ENCODE measurements at regions not wholly inside any gene's neighbourhood (a gene's known extent, or its start where the extent isn't known, plus 50 kb on each side); places are given as distances from the start of the nearest gene placed in this dataset.

DNA sequence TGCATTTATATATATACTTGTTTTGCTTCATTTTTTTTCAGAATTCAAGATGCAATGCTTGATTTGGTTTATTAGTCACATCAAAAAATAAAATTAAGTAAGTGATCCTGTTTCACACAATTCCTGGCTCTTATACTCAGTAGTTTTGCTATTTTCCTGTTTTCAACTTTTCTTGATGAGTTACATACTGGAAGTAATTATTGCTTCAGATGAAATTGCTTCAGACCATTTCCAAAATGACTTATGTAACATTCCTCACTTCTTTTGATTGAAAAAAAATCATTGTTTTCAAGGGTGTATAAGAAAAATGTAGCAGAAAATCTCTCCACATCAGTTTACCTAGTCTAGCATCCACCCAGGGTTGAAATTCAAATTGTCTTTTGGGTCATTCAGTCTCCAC is 65.0 kb downstream of the RGS2 start:
- DNase-seq = no peak
- TF ChIP-seq, protein P1, sequence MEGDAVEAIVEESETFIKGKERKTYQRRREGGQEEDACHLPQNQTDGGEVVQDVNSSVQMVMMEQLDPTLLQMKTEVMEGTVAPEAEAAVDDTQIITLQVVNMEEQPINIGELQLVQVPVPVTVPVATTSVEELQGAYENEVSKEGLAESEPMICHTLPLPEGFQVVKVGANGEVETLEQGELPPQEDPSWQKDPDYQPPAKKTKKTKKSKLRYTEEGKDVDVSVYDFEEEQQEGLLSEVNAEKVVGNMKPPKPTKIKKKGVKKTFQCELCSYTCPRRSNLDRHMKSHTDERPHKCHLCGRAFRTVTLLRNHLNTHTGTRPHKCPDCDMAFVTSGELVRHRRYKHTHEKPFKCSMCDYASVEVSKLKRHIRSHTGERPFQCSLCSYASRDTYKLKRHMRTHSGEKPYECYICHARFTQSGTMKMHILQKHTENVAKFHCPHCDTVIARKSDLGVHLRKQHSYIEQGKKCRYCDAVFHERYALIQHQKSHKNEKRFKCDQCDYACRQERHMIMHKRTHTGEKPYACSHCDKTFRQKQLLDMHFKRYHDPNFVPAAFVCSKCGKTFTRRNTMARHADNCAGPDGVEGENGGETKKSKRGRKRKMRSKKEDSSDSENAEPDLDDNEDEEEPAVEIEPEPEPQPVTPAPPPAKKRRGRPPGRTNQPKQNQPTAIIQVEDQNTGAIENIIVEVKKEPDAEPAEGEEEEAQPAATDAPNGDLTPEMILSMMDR (IDR thresholded peaks at IDR 0.05) = no peak
- no peak overlapping the region for H3K27ac ChIP-seq
- no peak overlapping the region for H3K4me3 ChIP-seq
- no peaks in the 10 kb centered on the region for H3K9me3 ChIP-seq
- no peaks in the 10 kb centered on the region for H3K27me3 ChIP-seq (ENCODE audit: low read depth)
- peaks cover 18% of the 10 kb centered on the region for H3K4me1 ChIP-seq
- no peaks in the 10 kb centered on the region for H3K36me3 ChIP-seq
- intact Hi-C loops (cut with DNase I) = no loop called here
- no peak for ATAC-seq

DNA sequence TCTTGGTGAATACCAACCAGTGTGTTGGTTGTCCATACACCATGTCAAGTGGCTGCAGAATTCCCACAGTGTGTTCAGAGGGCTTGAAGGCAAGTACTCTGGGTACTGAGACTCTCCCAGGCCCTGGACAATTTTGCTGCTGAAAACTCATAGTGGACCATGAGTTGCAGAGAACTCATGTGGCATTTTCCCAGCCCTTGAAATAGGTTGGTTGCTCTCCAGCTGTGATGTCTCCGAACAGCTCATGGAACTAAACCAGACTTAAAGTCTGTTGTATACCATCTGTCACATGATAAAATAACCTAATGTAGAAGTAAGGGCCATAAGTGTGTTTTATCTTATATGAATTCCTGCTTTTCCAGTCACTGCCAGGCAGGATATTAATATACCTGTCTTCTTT is 67.8 kb downstream of the RGS2 start:
- Histone ChIP-seq H3K9me3 (no peaks in the 10 kb centered on the region), H3K36me3 (no peaks in the 10 kb centered on the region), H3K4me1 (peaks cover 19% of the 10 kb centered on the region), H3K27ac (no peak overlapping the region), H3K4me3 (no peak overlapping the region), H3K27me3 (ENCODE audit: low read depth) (no peaks in the 10 kb centered on the region)
- TF ChIP-seq, protein P1 (IDR thresholded peaks at IDR 0.05) = no peak
- ATAC-seq (no peak), DNase-seq (no peak)
- intact Hi-C loops (cut with DNase I) = no loop called here

DNA sequence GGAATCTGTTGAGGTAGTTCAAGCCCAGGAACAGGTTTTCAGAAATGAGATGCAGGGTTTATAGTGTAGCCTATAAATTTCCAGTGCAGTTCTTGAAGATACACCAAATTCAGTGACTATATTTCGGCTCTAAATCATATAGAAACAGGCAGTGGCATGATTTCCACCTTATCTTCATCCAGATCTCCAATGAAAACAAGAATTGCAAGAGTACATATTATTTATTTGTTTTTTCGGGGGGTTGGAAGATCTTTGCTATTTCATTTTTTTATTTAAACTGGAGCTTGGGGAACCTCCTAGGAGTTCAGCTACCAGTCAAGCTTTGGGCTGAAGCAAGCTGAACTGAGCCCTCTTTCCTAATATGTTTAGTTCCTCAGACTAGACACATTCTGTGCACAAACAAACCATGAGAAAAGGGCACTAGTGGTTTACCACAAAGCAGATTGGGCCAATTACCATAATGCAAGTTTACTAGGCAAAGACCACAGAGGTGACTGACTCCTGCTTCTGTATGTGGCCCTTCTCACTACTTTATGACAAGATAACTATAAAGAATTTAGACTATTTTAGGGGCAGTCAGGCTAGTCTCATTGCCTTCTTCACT is 68.5 kb downstream of the RGS2 start:
- peak; percentile 73 to 82 for ATAC-seq
- intact Hi-C loops (cut with DNase I) = no loop called here
- no peak for DNase-seq
- Histone ChIP-seq H3K4me1 (peaks cover 19% of the 10 kb centered on the region), H3K27me3 (ENCODE audit: low read depth) (no peaks in the 10 kb centered on the region), H3K4me3 (no peak overlapping the region), H3K36me3 (no peaks in the 10 kb centered on the region), H3K27ac (no peak overlapping the region), H3K9me3 (no peaks in the 10 kb centered on the region)
- TF ChIP-seq, protein P1 (IDR thresholded peaks at IDR 0.05) = no peak

DNA sequence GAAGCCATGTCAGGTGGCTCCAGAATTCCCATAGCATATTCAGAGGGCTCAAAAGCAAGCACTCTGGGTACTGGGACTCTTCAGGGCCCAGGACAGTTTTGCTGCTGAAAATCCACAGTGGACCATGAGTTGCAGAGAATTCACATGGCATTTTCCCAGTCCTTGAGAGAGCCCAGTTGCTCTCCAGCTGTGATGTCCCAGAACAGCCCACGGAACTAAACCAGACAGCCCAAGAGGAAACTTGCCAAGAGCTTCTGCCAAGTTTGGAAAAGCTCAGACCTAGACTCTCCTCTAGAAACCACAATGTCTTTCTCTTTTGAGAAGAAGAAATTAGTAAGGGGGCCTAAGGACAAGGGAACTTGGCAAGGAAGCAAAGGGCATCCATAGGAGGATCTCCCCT is 69.4 kb downstream of the RGS2 start:
- Histone ChIP-seq H3K27me3 (ENCODE audit: low read depth) (no peaks in the 10 kb centered on the region), H3K9me3 (no peaks in the 10 kb centered on the region), H3K4me3 (no peak overlapping the region), H3K36me3 (no peaks in the 10 kb centered on the region), H3K4me1 (peaks cover 19% of the 10 kb centered on the region), H3K27ac (no peak overlapping the region)
- intact Hi-C loops (cut with DNase I) = no loop called here
- TF ChIP-seq, protein P1 (IDR thresholded peaks at IDR 0.05) = no peak
- no peak for DNase-seq
- peak; percentile 56 to 63 for ATAC-seq

DNA sequence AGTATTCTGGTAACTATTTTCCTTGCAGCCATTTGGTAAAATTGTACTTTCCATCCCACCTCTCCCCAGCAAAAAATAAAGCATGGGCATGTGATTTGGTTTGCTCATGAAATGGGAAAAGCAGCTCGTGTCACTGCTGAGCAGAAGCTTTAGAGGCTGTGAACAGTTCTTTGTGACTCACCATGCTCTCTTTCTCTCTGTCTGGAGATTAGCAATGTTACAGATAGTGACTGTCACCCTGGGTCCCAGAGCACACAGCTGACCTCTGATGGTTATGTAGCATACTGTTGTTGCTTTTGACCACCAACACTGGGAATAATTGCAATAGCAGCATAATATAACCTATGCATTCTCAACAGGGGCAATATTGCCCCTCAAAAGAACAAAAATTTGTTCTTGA is 70.6 kb downstream of the RGS2 start:
- intact Hi-C loops (cut with DNase I) = no loop called here
- DNase-seq (no peak), ATAC-seq (peak; percentile 40 to 66)
- H3K27ac ChIP-seq = no peak overlapping the region
- H3K4me3 ChIP-seq = no peak overlapping the region
- no peaks in the 10 kb centered on the region for H3K9me3 ChIP-seq
- no peaks in the 10 kb centered on the region for H3K36me3 ChIP-seq
- TF ChIP-seq, protein P1 (IDR thresholded peaks at IDR 0.05) = no peak
- no peaks in the 10 kb centered on the region for H3K27me3 ChIP-seq (ENCODE audit: low read depth)
- H3K4me1 ChIP-seq = peaks cover 19% of the 10 kb centered on the region
